Mammary epithelial cell (primary cell): ENCODE measurements at regions not wholly inside any gene's neighbourhood (a gene's known extent, or its start where the extent isn't known, plus 50 kb on each side); places are given as distances from the start of the nearest gene placed in this dataset.

Source experiments
- EZH2 ChIP-seq: IDR thresholded peaks from 2 replicates; pipeline ENCODE4 v1.6.1; 2012; ENCODE audit warnings: low read length, inconsistent platforms, borderline replicate concordance
- TF ChIP-seq, protein P1 (sequence below), 2 donors: IDR thresholded peaks in 1 of 2; conservative IDR thresholded peaks in 1 of 2; 2 replicates each; pipeline ENCODE4 v1.5.1; 2011 to 2012; ENCODE audit warnings: inconsistent platforms in 2 of 2, low read length in 2 of 2, mild to moderate bottlenecking in 2 of 2, control low read depth in 1 of 2, low read depth in 1 of 2; ENCODE audit not compliant: insufficient read depth in 1 of 2; ENCODE audit errors: extremely low read depth in 1 of 2

DNA sequence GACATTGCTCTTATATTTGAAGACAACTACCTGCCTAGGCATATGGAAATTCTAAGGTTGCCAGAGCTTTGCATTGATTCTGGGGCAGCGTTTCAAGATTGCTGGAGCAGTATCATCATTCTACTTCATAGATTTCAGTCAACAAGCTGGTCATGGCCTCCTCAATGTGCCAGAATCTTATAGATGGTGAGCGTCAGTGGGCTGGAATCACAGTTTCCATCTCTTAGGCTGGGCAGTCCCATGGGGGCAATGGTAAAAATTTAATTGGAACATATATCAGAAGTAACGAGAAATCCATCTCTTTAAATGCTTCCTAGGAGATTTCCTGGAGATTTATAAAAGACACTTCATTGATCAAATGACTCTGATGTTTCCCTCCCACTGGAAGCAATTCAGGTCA is 258.3 kb downstream of the SV2B start:
- TF ChIP-seq, protein P1, sequence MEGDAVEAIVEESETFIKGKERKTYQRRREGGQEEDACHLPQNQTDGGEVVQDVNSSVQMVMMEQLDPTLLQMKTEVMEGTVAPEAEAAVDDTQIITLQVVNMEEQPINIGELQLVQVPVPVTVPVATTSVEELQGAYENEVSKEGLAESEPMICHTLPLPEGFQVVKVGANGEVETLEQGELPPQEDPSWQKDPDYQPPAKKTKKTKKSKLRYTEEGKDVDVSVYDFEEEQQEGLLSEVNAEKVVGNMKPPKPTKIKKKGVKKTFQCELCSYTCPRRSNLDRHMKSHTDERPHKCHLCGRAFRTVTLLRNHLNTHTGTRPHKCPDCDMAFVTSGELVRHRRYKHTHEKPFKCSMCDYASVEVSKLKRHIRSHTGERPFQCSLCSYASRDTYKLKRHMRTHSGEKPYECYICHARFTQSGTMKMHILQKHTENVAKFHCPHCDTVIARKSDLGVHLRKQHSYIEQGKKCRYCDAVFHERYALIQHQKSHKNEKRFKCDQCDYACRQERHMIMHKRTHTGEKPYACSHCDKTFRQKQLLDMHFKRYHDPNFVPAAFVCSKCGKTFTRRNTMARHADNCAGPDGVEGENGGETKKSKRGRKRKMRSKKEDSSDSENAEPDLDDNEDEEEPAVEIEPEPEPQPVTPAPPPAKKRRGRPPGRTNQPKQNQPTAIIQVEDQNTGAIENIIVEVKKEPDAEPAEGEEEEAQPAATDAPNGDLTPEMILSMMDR (conservative IDR thresholded peaks at IDR 0.05 in 1 of 2, IDR thresholded peaks at IDR 0.05 in 1 of 2; ENCODE audit: extremely low read depth in 1 of 2, insufficient read depth in 1 of 2, low read depth in 1 of 2, low read length in 2 of 2): no peak
- TF ChIP-seq EZH2: no peak
